Hepatic stellate cell (primary cell): ENCODE measurements at regions not wholly inside any gene's neighbourhood (a gene's known extent, or its start where the extent isn't known, plus 50 kb on each side); places are given as distances from the start of the nearest gene placed in this dataset.

ENCODE experiments used
- DNase-seq: peaks from one replicate; pipeline ENCODE4 v3.0.0; 2011; ENCODE audit warnings: low spot score

DNA sequence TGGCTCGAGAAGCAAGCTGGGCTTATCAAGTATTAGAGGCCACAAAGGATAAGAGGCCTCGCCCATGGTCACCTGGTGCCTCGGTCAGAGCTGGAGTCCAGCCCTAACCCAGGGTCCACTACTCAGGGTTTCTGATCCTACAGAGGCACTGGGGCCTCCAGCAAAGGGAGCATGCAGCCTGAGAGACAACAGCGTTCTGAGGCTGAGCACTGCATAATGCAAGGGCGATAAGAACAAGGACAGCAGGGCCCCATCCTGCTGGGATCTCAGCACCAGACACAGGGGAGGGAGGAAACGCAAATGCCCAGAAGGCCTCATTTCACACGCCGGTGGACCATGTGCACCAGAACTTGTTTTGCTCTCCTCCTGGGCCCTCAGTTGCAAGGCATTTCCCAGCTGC is 63.0 kb downstream of the C5orf15 start:
- no peak for DNase-seq

GRCh38 chr5:133904641-133905040 is 63.8 kb downstream of the C5orf15 start:
- DNase-seq = no peak

GRCh38 chr5:133902511-133903118 is 65.8 kb downstream of the C5orf15 start:
- DNase-seq = no peak

DNA sequence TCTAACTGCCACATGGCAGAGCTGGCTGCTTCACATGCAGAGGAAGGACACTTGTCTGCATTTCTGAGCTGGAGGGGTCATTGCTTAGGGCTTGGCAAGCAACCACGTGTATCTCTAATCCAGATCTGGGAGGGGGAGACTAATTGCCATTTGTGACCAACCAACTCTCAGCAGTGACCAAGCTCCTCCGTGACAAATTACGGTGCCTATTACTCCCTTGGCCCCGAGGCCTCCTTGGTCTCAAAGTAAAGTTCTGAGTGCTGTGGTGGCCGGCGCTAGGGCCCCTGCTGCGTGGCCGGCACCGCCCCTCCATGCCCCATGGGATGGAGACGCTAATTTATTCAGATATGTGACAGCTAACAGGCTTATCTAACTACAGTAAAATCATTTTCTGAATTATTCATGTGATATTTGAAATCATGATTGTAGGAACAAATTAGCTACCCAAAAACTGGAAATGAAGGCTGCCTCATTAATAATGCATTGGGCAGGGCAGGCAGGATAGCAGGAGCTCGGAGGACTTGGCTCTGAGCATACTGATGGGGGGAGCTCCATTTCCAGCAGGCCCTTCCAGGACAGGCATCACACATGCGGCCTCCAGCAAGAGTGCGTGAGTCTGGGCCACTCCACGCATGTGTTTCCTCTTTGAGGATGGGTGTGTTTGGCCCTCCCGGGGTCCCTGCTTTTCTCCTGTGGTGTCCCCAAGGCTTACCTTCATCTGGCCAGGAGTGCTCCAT is 67.7 kb downstream of the C5orf15 start:
- no peak for DNase-seq

- no peak for DNase-seq
Measured at GRCh38 chr5:133899506-133899905, 68.9 kb downstream of the C5orf15 start.

DNA sequence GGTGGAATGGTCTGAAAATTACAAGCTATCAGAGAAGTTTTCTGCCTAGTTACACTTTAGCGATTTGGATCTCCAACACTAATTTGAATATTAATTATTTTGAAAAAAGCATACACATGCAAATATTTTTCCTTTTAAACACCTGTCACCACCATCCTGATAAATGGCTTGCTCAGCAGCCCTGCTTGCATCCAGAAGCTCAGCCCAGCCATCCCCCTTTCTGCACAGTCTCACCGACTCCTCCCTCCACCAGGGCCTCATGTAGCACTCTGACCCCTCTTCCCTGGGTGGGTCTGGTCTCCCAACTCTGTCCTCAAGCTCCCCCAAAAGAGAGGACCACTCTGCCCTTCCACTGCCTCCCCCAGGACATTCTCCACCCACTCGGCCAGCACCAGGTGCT is 70.0 kb downstream of the C5orf15 start:
- no peak for DNase-seq

GRCh38 chr5:133897431-133897830 is 71.0 kb downstream of the C5orf15 start:
- DNase-seq = no peak

GRCh38 chr5:133896873-133897272 is 71.6 kb downstream of the C5orf15 start:
- no peak for DNase-seq

GRCh38 chr5:133895979-133896845 is 72.2 kb downstream of the C5orf15 start:
- DNase-seq = no peak

DNA sequence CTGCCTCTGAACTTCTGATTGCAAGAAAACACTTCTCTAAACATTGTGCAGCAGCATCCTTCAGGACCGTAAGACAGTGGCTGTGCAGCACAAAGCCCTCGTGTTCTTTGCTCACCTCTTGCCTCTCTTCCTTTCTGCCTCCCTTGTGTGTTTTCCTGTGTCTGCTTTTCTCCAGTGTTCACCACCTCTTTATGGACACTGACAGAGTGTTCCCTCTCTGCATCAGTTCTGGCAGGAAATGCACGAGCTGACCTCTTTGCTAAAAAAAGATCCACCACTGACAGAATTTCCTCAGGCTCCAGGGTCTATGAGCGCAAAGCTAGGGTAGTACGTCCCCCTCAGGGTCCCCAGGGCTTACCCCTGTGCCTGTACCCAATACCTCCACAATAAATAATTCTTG is 74.3 kb downstream of the C5orf15 start:
- no peak for DNase-seq

GRCh38 chr5:133892774-133893173 is 75.7 kb downstream of the C5orf15 start:
- DNase-seq = no peak

DNA sequence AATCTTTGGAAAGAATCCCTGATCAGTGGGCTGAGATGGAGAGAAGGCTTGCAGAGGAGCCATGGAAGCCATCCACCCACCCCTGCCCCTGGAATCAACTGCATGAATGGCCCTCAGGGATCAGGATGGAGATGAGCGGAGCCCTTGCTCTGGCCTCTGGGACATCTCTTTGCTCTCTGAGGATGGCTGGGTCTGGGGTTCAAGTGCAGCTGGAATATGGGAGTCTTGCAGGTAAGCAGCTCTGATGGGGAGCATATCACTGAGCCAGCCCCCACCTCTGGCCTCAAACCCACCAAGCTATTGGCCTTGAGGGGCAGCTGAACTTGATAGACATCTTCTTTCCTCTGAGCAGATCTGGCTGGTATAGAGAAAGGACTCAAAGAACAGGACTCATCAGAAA is 76.1 kb downstream of the C5orf15 start:
- no peak for DNase-seq

DNA sequence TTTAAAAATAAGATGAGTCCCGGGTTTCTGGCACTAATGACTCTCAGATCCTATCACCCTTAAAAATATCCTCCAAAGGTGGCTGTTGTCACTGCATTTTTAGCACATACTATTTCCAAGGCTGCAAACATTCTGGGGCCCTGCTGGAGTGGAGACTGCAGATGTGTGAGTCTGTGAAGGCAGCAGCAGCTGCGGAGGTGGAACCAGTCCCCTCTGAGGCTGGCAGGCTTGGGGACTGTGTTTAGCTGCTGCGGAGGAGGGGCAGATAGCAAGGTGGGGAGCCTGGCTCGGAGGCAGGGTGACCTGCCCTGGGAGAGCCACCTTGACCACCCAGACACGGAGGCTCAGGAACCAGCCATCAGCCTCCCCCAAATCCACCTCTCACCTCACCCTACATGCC is 77.0 kb downstream of the C5orf15 start:
- DNase-seq = no peak

DNA sequence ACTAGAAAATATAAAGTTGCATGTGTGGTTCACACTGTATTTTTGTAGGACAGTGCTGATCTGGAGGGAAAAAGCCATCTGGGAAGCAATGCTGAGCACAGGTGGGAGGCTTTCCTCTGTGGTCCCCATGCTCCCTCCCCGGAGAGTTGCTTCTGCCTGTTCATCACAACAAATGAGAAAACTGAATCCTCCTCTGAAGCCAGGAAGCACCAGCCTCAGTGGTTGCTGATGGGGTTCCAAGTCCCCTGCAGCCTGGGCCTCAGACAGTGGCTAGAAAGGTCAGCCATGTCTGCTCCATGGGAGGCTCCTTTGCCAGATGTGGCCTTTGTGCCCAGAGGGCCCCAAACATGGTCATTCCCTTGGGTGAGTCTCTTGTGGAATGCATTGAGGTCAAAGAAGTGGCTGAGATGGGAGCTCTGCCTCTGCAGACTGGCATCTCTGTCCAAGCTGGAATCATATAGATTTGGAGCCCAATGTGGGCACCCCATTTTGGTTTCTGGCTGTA is 77.6 kb downstream of the C5orf15 start:
- DNase-seq = no peak

DNA sequence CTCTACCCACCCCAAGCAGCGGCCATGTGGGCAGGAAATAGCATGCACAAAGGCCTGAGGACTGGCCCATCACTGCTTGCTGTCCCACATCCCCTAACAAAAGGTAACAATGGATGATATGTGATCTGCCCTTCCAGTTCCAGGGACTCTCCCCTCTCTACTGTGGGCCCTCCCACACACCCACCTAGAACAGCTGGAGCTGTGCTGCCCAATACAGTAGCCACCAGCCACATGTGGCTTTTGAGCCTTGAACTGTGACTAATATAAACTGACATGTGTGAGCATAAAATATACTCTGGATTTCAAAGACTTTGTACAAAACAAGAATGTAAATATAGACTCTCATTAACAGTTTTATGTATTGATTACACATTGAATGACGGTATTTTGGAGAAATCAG is 78.1 kb downstream of the C5orf15 start:
- no peak for DNase-seq

GRCh38 chr5:133889271-133889905 is 79.0 kb downstream of the C5orf15 start:
- no peak for DNase-seq

- DNase-seq = no peak
Measured at GRCh38 chr5:133888625-133888991, 79.8 kb downstream of the C5orf15 start.

GRCh38 chr5:133885566-133885965 is 82.9 kb downstream of the C5orf15 start:
- DNase-seq = no peak

DNA sequence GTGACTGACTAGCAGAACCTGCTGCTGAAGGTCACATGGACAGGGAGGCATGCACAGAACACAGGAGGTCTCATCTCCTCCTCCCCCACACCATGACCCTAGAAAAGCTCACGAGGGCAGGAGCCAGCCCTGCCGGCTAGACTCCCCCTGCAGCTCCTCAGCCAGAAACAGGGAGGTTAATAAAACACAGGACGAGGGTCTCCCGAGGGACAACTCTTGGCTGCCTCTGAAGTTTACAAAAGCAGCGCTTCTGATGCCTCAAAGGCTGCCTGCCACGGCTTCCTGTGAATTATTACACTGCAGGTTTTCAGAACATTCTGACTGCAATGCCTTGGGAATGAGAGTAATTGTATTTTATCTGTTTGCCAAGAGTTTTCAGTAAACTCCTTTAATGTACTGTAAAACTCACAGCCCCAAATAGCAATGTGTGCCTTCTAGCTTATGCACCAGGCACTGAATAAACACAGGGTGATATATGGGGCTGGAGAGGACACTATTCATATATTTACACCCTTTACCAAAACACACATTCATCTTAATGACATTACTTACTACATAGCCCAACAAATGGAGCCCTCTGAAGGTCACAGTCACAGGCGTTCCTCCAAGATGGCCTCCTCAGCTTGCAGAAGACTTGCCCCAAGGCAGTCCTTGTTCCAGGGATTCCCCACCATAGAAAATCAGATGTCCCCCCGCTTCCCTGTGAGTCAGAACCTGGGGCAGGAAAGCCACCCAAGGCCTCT is 83.7 kb downstream of the C5orf15 start:
- DNase-seq = no peak

- no peak for DNase-seq
Measured at GRCh38 chr5:133883916-133884315, 84.5 kb downstream of the C5orf15 start.

DNA sequence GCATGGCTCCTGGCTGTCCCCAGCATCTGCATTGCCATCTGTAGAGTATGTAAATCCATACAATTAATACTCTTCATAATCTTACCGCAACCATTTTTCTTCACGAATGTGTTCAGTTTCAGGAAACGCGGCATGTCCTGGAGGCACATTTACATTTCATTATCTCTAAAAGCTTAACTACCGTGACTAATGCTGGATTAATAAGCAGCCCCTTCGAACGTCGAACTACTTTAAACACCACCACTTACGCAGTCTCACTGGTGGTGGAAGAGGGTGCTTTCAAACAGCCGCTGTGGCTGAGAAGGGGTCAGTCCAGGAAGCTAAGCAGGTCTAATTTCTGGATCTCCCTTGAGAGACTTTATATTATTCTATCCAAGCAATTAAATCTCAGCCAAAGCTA is 85.6 kb downstream of the C5orf15 start:
- DNase-seq = no peak

DNA sequence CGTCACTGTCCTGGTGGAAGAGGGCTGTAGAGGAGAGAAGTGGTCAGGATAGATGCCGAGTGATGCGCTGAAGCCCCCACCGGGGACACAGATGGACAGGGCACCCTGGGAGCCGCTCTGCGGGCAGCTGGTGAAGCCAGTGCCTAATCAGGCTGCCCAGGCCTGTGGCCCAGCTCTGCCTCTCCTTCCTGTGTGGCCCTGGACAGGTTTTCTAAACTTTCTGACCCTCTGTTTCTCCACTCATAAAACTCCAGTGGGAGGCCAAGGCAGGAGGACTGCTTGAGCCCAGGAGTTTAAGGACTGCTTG is 86.1 kb downstream of the C5orf15 start:
- no peak for DNase-seq
